D721Med (cell line): ENCODE measurements at regions not wholly inside any gene's neighbourhood (a gene's known extent, or its start where the extent isn't known, plus 50 kb on each side); places are given as distances from the start of the nearest gene placed in this dataset.
A peak's percentile ranks its signal among the peaks of the same experiment; 100 is the strongest.

Experiments used
- DNase-seq: peaks from one replicate; pipeline ENCODE4 v3.0.0; 2011; ENCODE audit warnings: low spot score; ENCODE audit not compliant: insufficient read length
- FAIRE-seq: peaks from 2 replicates; lab custom pipeline; 2011; peaks lifted over from hg19 to GRCh38; lab: Jason Lieb, UNC
- CTCF ChIP-seq: IDR thresholded peaks from 2 replicates; pipeline ENCODE4 v1.5.1; 2012; ENCODE audit warnings: mild to moderate bottlenecking, control low read depth; ENCODE audit not compliant: insufficient read depth; ENCODE audit errors: missing control alignments

GRCh38 chr20:21577551-21577950, 63.7 kb upstream of the NKX2-2 start:
- DNase-seq (no peak), FAIRE-seq (no peak)
- TF ChIP-seq CTCF = no peak

- TF ChIP-seq CTCF = no peak
- FAIRE-seq (no peak), DNase-seq (no peak)
These were observed 62.3 kb upstream of the NKX2-2 start for GRCh38 chr20:21575981-21576740.

- DNase-seq (no peak), FAIRE-seq (no peak)
- no peak for TF ChIP-seq CTCF
These were observed 61.3 kb upstream of the NKX2-2 start for GRCh38 chr20:21575167-21575566.

- DNase-seq (no peak), FAIRE-seq (no peak)
- no peak for TF ChIP-seq CTCF
These were observed 60.6 kb upstream of the NKX2-2 start for GRCh38 chr20:21574443-21574842.

- no peak for TF ChIP-seq CTCF
- no peak for FAIRE-seq
- DNase-seq = no peak
These were observed 59.4 kb upstream of the NKX2-2 start for GRCh38 chr20:21573259-21573658.

- FAIRE-seq (no peak), DNase-seq (no peak)
- TF ChIP-seq CTCF = peak; percentile 84
These were observed 58.2 kb upstream of the NKX2-2 start for GRCh38 chr20:21571841-21572690.
